HG03039 (cell line): ENCODE measurements at regions not wholly inside any gene's neighbourhood (a gene's known extent, or its start where the extent isn't known, plus 50 kb on each side); places are given as distances from the start of the nearest gene placed in this dataset.
"Not testable (repeated sequence)": the region's sequence is repeated elsewhere in the genome, so short reads cannot be mapped to it uniquely, and the experiment has no call there.

Experiments used
- ATAC-seq: cut with Tn5 transposase; IDR thresholded peaks from one replicate; pipeline ENCODE4 v1.9.1; 2021; ENCODE audit warnings: mild to moderate bottlenecking, moderate library complexity; ENCODE audit not compliant: unreplicated experiment

- no peak for ATAC-seq
Observed at GRCh38 chr5:174610968-174611367, 113.4 kb upstream of the MSX2 start.

- no peak for ATAC-seq
Observed at GRCh38 chr5:174612686-174613085, 111.7 kb upstream of the MSX2 start.

GRCh38 chr5:174614500-174615135, 109.8 kb upstream of the MSX2 start:
- ATAC-seq, result no peak

- ATAC-seq, result no peak
Observed at GRCh38 chr5:174616036-174616435, 108.3 kb upstream of the MSX2 start.

GRCh38 chr5:174617285-174617684, 107.1 kb upstream of the MSX2 start:
- ATAC-seq, result no peak

GRCh38 chr5:174617910-174618309, 106.5 kb upstream of the MSX2 start:
- no peak for ATAC-seq

- ATAC-seq, result no peak
Observed at GRCh38 chr5:174618589-174618988, 105.8 kb upstream of the MSX2 start.

- no peak for ATAC-seq
Observed at GRCh38 chr5:174622067-174622466, 102.3 kb upstream of the MSX2 start.

- no peak for ATAC-seq
Observed at GRCh38 chr5:174623018-174623417, 101.4 kb upstream of the MSX2 start.

- ATAC-seq, result no peak
Observed at GRCh38 chr5:174623433-174624019, 100.9 kb upstream of the MSX2 start.

- no peak for ATAC-seq
Observed at GRCh38 chr5:174624733-174625522, 99.5 kb upstream of the MSX2 start.

- ATAC-seq, result no peak
Observed at GRCh38 chr5:174625591-174626350, 98.6 kb upstream of the MSX2 start.

GRCh38 chr5:174626369-174626920, 97.9 kb upstream of the MSX2 start:
- ATAC-seq, result no peak

GRCh38 chr5:174636094-174636493, 88.3 kb upstream of the MSX2 start:
- ATAC-seq, result no peak

GRCh38 chr5:174642816-174643405, 81.5 kb upstream of the MSX2 start:
- ATAC-seq, result no peak

GRCh38 chr5:174644436-174644835, 79.9 kb upstream of the MSX2 start:
- ATAC-seq, result no peak

GRCh38 chr5:174644923-174645322, 79.5 kb upstream of the MSX2 start:
- no peak for ATAC-seq

- no peak for ATAC-seq
Observed at GRCh38 chr5:174645677-174646076, 78.7 kb upstream of the MSX2 start.

GRCh38 chr5:174648618-174649017, 75.8 kb upstream of the MSX2 start:
- not testable (repeated sequence) for ATAC-seq

- no peak for ATAC-seq
Observed at GRCh38 chr5:174649391-174649790, 75.0 kb upstream of the MSX2 start.

- no peak for ATAC-seq
Observed at GRCh38 chr5:174654442-174654841, 69.9 kb upstream of the MSX2 start.
